Activated naive CD4-positive, alpha-beta T cell treated with anti-CD3 and anti-CD28 coated beads, Interleukin-2, amount 10 ng/mL, durations not matched to agents 7 days and 5 days (primary cell): ENCODE measurements at regions not wholly inside any gene's neighbourhood (a gene's known extent, or its start where the extent isn't known, plus 50 kb on each side); places are given as distances from the start of the nearest gene placed in this dataset.

Experiments used
- CTCF ChIA-PET: fragments of 350-600 bp; sonication (Branson Sonifier 250); formaldehyde crosslinking; loops from one replicate; lab custom pipeline; 2021; ENCODE audit warnings: antibody characterized with exemption; lab: Charles Lee
- DNase-seq: peaks from one replicate; pipeline ENCODE4 v3.0.0-alpha.2; 2020
- H3K27ac Mint-ChIP-seq: one replicate; pipeline ENCODE4 v1.8.0; 2021; ENCODE audit warnings: mild to moderate bottlenecking, moderate library complexity, mixed read lengths
- H3K27me3 Mint-ChIP-seq: one replicate; pipeline ENCODE4 v1.8.0; 2021; ENCODE audit warnings: mild to moderate bottlenecking, mixed read lengths
- H3K36me3 Mint-ChIP-seq: one replicate; pipeline ENCODE4 v1.8.0; 2021; ENCODE audit warnings: mixed read lengths
- H3K4me1 Mint-ChIP-seq: one replicate; pipeline ENCODE4 v1.8.0; 2021; ENCODE audit warnings: mixed read lengths
- H3K4me3 Mint-ChIP-seq: one replicate; pipeline ENCODE4 v1.8.0; 2021; ENCODE audit warnings: mild to moderate bottlenecking, moderate library complexity, mixed read lengths
- H3K9me3 Mint-ChIP-seq: one replicate; pipeline ENCODE4 v1.8.0; 2021; ENCODE audit warnings: mixed read lengths

GRCh38 chr7:113715981-113716856, 202.6 kb downstream of the PPP1R3A start:
- Mint-ChIP-seq H3K4me1 (no peaks in the 10 kb centered on the region), H3K27ac (no peak overlapping the region), H3K36me3 (no peaks in the 10 kb centered on the region), H3K9me3 (no peaks in the 10 kb centered on the region), H3K4me3 (no peak overlapping the region), H3K27me3 (no peaks in the 10 kb centered on the region)
- CTCF ChIA-PET = no interaction called here
- DNase-seq = no peak

- CTCF ChIA-PET = no interaction called here
- Mint-ChIP-seq H3K4me3 (no peak overlapping the region), H3K9me3 (no peaks in the 10 kb centered on the region), H3K27ac (no peak overlapping the region), H3K27me3 (no peaks in the 10 kb centered on the region), H3K4me1 (no peaks in the 10 kb centered on the region), H3K36me3 (no peaks in the 10 kb centered on the region)
- no peak for DNase-seq
These were observed 203.5 kb downstream of the PPP1R3A start for GRCh38 chr7:113715262-113715661.

- peak; percentile 44 for DNase-seq
- Mint-ChIP-seq H3K27me3 (no peaks in the 10 kb centered on the region), H3K4me1 (no peaks in the 10 kb centered on the region), H3K27ac (no peak overlapping the region), H3K9me3 (no peaks in the 10 kb centered on the region), H3K36me3 (no peaks in the 10 kb centered on the region), H3K4me3 (no peak overlapping the region)
- CTCF ChIA-PET = interaction anchor here (0.7 to 1.1 kb wide), 4 partner anchors 8 to 580 kb away, joined by 3 to 4 read pairs (median 3); no protein-coding TSS in a partner anchor
These were observed 208.3 kb downstream of the PPP1R3A start for GRCh38 chr7:113710310-113711096.

- DNase-seq = no peak
- H3K27ac Mint-ChIP-seq = no peak overlapping the region
- H3K4me1 Mint-ChIP-seq = no peaks in the 10 kb centered on the region
- no peaks in the 10 kb centered on the region for H3K9me3 Mint-ChIP-seq
- H3K36me3 Mint-ChIP-seq = no peaks in the 10 kb centered on the region
- CTCF ChIA-PET = no interaction called here
- no peaks in the 10 kb centered on the region for H3K27me3 Mint-ChIP-seq
- no peak overlapping the region for H3K4me3 Mint-ChIP-seq
These were observed 213.4 kb downstream of the PPP1R3A start for GRCh38 chr7:113705439-113705838.

GRCh38 chr7:113698556-113699220, 220.1 kb downstream of the PPP1R3A start:
- no peaks in the 10 kb centered on the region for H3K4me1 Mint-ChIP-seq
- DNase-seq = no peak

GRCh38 chr7:113694149-113694548, 224.7 kb downstream of the PPP1R3A start:
- DNase-seq = no peak
- H3K9me3 Mint-ChIP-seq = no peaks in the 10 kb centered on the region
- H3K27ac Mint-ChIP-seq = no peak overlapping the region
- H3K4me3 Mint-ChIP-seq = no peak overlapping the region
- no peaks in the 10 kb centered on the region for H3K36me3 Mint-ChIP-seq
- H3K4me1 Mint-ChIP-seq = no peaks in the 10 kb centered on the region
- CTCF ChIA-PET = no interaction called here
- no peaks in the 10 kb centered on the region for H3K27me3 Mint-ChIP-seq

More at GRCh38 chr7:113698556-113699220, 220.1 kb downstream of the PPP1R3A start:
- CTCF ChIA-PET = no interaction called here
- Mint-ChIP-seq H3K27me3 (no peaks in the 10 kb centered on the region), H3K27ac (no peak overlapping the region), H3K9me3 (no peaks in the 10 kb centered on the region), H3K36me3 (no peaks in the 10 kb centered on the region), H3K4me3 (no peak overlapping the region)

GRCh38 chr7:113684165-113684564, 234.6 kb downstream of the PPP1R3A start:
- no peaks in the 10 kb centered on the region for H3K36me3 Mint-ChIP-seq
- no peak overlapping the region for H3K27ac Mint-ChIP-seq
- peaks cover 2% of the 10 kb centered on the region for H3K9me3 Mint-ChIP-seq
- CTCF ChIA-PET = no interaction called here
- no peak overlapping the region for H3K4me3 Mint-ChIP-seq
- H3K4me1 Mint-ChIP-seq = no peaks in the 10 kb centered on the region
- no peaks in the 10 kb centered on the region for H3K27me3 Mint-ChIP-seq
- DNase-seq = no peak

- Mint-ChIP-seq H3K27me3 (no peaks in the 10 kb centered on the region), H3K36me3 (no peaks in the 10 kb centered on the region), H3K4me1 (no peaks in the 10 kb centered on the region), H3K4me3 (no peak overlapping the region), H3K9me3 (no peaks in the 10 kb centered on the region), H3K27ac (no peak overlapping the region)
- CTCF ChIA-PET = no interaction called here
- no peak for DNase-seq
These were observed 241.0 kb downstream of the PPP1R3A start for GRCh38 chr7:113677811-113678210.

GRCh38 chr7:113664867-113665266, 253.9 kb downstream of the PPP1R3A start:
- peaks cover 1% of the 10 kb centered on the region for H3K9me3 Mint-ChIP-seq
- no peak overlapping the region for H3K27ac Mint-ChIP-seq
- H3K4me1 Mint-ChIP-seq = no peaks in the 10 kb centered on the region
- H3K4me3 Mint-ChIP-seq = no peak overlapping the region
- no peak for DNase-seq
- no peaks in the 10 kb centered on the region for H3K27me3 Mint-ChIP-seq
- H3K36me3 Mint-ChIP-seq = no peaks in the 10 kb centered on the region
- CTCF ChIA-PET = no interaction called here

GRCh38 chr7:113659416-113659815, 259.4 kb downstream of the PPP1R3A start:
- Mint-ChIP-seq H3K36me3 (no peaks in the 10 kb centered on the region), H3K4me1 (no peaks in the 10 kb centered on the region), H3K27ac (no peak overlapping the region), H3K9me3 (no peaks in the 10 kb centered on the region), H3K27me3 (no peaks in the 10 kb centered on the region), H3K4me3 (no peak overlapping the region)
- DNase-seq = no peak
- CTCF ChIA-PET = no interaction called here

- Mint-ChIP-seq H3K4me1 (no peaks in the 10 kb centered on the region), H3K27me3 (no peaks in the 10 kb centered on the region), H3K4me3 (no peak overlapping the region), H3K27ac (no peak overlapping the region), H3K9me3 (no peaks in the 10 kb centered on the region), H3K36me3 (no peaks in the 10 kb centered on the region)
- CTCF ChIA-PET = no interaction called here
- DNase-seq = no peak
These were observed 261.2 kb downstream of the PPP1R3A start for GRCh38 chr7:113657603-113658002.

GRCh38 chr7:113652501-113652900, 266.3 kb downstream of the PPP1R3A start:
- no peak for DNase-seq

GRCh38 chr7:113649556-113649955, 269.3 kb downstream of the PPP1R3A start:
- Mint-ChIP-seq H3K27ac (no peak overlapping the region), H3K27me3 (no peaks in the 10 kb centered on the region), H3K4me3 (no peak overlapping the region), H3K36me3 (no peaks in the 10 kb centered on the region), H3K4me1 (no peaks in the 10 kb centered on the region), H3K9me3 (no peaks in the 10 kb centered on the region)
- CTCF ChIA-PET = no interaction called here
- DNase-seq = no peak

More at GRCh38 chr7:113652501-113652900, 266.3 kb downstream of the PPP1R3A start:
- Mint-ChIP-seq H3K4me3 (no peak overlapping the region), H3K4me1 (no peaks in the 10 kb centered on the region), H3K27ac (no peak overlapping the region), H3K9me3 (no peaks in the 10 kb centered on the region), H3K27me3 (no peaks in the 10 kb centered on the region), H3K36me3 (no peaks in the 10 kb centered on the region)
- CTCF ChIA-PET = no interaction called here

- H3K36me3 Mint-ChIP-seq = no peaks in the 10 kb centered on the region
- H3K27ac Mint-ChIP-seq = no peak overlapping the region
- DNase-seq = no peak
- H3K27me3 Mint-ChIP-seq = no peaks in the 10 kb centered on the region
- CTCF ChIA-PET = no interaction called here
- no peaks in the 10 kb centered on the region for H3K4me1 Mint-ChIP-seq
- H3K4me3 Mint-ChIP-seq = no peak overlapping the region
- peaks cover 2% of the 10 kb centered on the region for H3K9me3 Mint-ChIP-seq
These were observed 279.6 kb downstream of the PPP1R3A start for GRCh38 chr7:113639221-113639620.
